ENCODE measurements at regions not wholly inside any gene's neighbourhood (a gene's known extent, or its start where the extent isn't known, plus 50 kb on each side); places are given as distances from the start of the nearest gene placed in this dataset.

DNA sequence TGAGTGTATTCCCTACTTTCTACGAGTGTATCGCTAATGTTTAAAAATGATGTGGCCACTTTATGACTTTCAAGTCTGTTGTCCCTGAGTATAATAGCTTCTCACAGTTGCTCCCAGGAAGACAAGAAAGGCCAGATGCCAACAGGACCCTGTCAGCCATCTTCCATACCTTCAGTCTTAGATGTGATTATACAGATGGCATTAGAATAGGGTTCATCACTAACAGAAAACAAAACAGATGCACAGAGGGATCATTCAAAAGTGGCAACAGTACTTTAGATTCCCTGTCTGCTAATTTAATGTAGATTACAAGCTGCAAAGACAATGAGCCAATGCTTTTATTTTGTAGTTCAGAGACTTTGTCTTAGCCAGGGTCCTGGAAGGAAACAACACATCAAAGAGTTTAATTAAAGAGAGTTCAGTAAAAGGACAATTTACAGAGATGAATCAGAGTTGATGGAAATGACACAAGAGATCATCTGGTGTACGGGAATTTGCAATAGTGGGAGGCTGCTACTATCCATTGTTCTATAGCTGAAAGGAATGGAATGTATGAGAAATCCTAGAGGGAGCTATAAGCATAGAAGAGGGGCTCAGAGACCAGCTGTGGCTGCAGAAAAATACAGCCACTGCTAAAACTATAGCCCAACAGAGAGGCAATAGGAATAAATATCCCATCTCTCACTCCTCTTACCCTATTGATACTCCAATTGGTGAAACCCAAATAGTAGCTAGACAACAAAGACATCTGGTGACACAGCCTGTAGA is 393.7 kb upstream of the SMC2 start:
- Histone ChIP-seq H3K27me3 (ENCODE audit: control insufficient read depth in 5 of 5, insufficient read depth in 4 of 5, low read length in 5 of 5) (no peaks in the 10 kb centered on the region), H3K27ac (ENCODE audit: low read depth, low read length) (no peak overlapping the region), H3K4me1 (ENCODE audit: control insufficient read depth in 5 of 5, insufficient read depth in 5 of 5, low read length in 5 of 5) (no peaks in the 10 kb centered on the region), H3K4me3 (ENCODE audit: low read depth in 1 of 5, low read length in 5 of 5) (no peak overlapping the region), H3K36me3 (ENCODE audit: control insufficient read depth in 5 of 5, insufficient read depth in 5 of 5, low read length in 5 of 5) (no peaks in the 10 kb centered on the region), H3K9ac (ENCODE audit: low read length in 5 of 5) (no peak overlapping the region), H3K9me3 (ENCODE audit: control insufficient read depth in 5 of 5, low read length in 5 of 5) (no peaks in the 10 kb centered on the region)

DNA sequence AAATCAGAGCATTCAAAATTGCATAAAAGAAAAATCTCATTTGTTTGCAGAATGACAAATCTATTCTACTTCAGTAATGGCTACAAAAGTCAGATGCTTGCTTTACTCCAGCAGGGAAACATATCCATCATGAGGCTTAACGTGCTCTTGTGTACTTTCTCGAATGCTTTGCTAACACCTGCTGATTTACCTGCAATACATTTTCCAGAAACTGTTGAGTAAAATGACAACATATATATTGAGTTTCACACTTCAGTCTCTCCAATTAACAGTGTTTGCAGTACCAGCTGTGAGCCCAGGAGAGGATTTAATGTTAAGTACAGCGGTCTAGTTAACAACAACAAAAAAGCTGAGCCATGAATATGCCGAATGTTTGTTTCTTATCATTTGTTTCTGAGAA is 391.5 kb upstream of the SMC2 start:
- no peak overlapping the region for H3K9ac ChIP-seq (ENCODE audit: low read length in 5 of 5)
- H3K4me3 ChIP-seq (ENCODE audit: low read depth in 1 of 5, low read length in 5 of 5) = no peak overlapping the region
- no peaks in the 10 kb centered on the region for H3K36me3 ChIP-seq (ENCODE audit: control insufficient read depth in 5 of 5, insufficient read depth in 5 of 5, low read length in 5 of 5)
- H3K4me1 ChIP-seq (ENCODE audit: control insufficient read depth in 5 of 5, insufficient read depth in 5 of 5, low read length in 5 of 5) = no peaks in the 10 kb centered on the region
- no peaks in the 10 kb centered on the region for H3K27me3 ChIP-seq (ENCODE audit: control insufficient read depth in 5 of 5, insufficient read depth in 4 of 5, low read length in 5 of 5)
- H3K27ac ChIP-seq (ENCODE audit: low read depth, low read length) = no peak overlapping the region
- H3K9me3 ChIP-seq (ENCODE audit: control insufficient read depth in 5 of 5, low read length in 5 of 5) = no peaks in the 10 kb centered on the region

DNA sequence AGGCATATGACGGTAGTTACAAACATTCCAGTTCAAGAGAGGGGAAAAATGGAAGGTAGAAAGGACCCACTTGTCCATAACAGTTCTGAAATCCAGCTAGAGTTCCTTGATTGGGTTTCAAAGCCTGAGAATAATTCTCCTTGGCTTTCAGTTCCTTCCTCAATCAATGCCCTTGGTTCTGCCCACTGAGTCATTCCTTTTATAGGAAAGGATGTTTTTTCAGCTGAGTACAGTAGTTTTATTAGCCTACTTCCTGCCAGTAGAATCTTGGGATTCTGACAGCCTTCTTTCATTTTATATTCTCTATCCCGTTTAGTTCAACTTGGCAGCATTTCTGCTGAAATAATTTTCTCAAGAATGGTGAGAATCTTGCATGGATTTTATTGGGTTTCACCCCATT is 386.9 kb upstream of the SMC2 start:
- Histone ChIP-seq H3K4me1 (ENCODE audit: control insufficient read depth in 5 of 5, insufficient read depth in 5 of 5, low read length in 5 of 5) (no peaks in the 10 kb centered on the region), H3K36me3 (ENCODE audit: control insufficient read depth in 5 of 5, insufficient read depth in 5 of 5, low read length in 5 of 5) (no peaks in the 10 kb centered on the region), H3K4me3 (ENCODE audit: low read depth in 1 of 5, low read length in 5 of 5) (no peak overlapping the region)

DNA sequence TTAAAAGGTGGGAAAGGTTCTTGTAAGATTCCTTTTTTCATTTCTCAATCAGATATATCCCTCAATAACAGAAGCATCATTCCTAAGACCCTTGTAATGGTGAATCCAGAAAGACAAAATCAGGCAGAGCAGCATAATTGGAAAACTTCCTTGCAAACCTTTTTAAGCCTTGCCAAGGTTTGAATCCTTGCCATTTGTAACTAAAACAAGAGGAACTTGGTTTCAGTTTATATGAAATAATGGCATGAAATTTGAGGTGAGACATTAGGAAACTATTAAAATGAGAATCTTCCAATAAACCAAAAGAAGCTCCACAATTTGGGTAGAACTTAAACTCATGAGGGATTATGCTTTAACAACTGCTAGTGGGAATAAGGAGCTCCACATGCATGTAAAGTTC is 384.7 kb upstream of the SMC2 start:
- Histone ChIP-seq H3K4me1 (ENCODE audit: control insufficient read depth in 5 of 5, insufficient read depth in 5 of 5, low read length in 5 of 5) (no peaks in the 10 kb centered on the region), H3K9ac (ENCODE audit: low read length in 5 of 5) (no peak overlapping the region), H3K36me3 (ENCODE audit: control insufficient read depth in 5 of 5, insufficient read depth in 5 of 5, low read length in 5 of 5) (no peaks in the 10 kb centered on the region), H3K27ac (ENCODE audit: low read depth, low read length) (no peak overlapping the region), H3K9me3 (ENCODE audit: control insufficient read depth in 5 of 5, low read length in 5 of 5) (peaks cover 0 to 6% (median 4%) of the 10 kb centered on the region in 5 donors), H3K27me3 (ENCODE audit: control insufficient read depth in 5 of 5, insufficient read depth in 4 of 5, low read length in 5 of 5) (no peaks in the 10 kb centered on the region), H3K4me3 (ENCODE audit: low read depth in 1 of 5, low read length in 5 of 5) (no peak overlapping the region)

More for the DNA sequence above, 386.9 kb upstream of the SMC2 start:
- Histone ChIP-seq H3K27me3 (ENCODE audit: control insufficient read depth in 5 of 5, insufficient read depth in 4 of 5, low read length in 5 of 5) (no peaks in the 10 kb centered on the region), H3K27ac (ENCODE audit: low read depth, low read length) (no peak overlapping the region), H3K9ac (ENCODE audit: low read length in 5 of 5) (no peak overlapping the region), H3K9me3 (ENCODE audit: control insufficient read depth in 5 of 5, low read length in 5 of 5) (peaks cover 0 to 4% (median 3%) of the 10 kb centered on the region in 5 donors)

DNA sequence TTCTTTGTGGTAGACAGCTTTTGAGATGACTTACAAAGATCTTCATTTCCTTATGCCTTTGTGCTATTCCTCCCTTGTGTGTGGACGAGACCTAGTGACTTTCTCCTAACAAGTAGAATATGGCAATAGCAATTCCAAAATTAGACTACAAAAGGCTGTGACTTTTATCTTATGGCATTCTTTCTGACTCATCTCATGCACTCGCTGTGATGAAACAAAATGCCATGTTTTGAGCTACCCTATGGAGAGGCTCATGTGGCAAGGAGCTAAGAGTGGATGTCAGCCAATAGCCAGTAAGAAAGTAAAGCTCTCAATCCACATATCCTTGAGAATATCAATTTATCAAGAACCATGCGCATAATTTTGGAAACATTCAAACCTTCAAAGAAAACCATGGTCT is 380.5 kb upstream of the SMC2 start:
- Histone ChIP-seq H3K9ac (ENCODE audit: low read length in 5 of 5) (no peak overlapping the region), H3K4me1 (ENCODE audit: control insufficient read depth in 5 of 5, insufficient read depth in 5 of 5, low read length in 5 of 5) (no peaks in the 10 kb centered on the region), H3K27ac (ENCODE audit: low read depth, low read length) (no peak overlapping the region), H3K27me3 (ENCODE audit: control insufficient read depth in 5 of 5, insufficient read depth in 4 of 5, low read length in 5 of 5) (no peaks in the 10 kb centered on the region), H3K36me3 (ENCODE audit: control insufficient read depth in 5 of 5, insufficient read depth in 5 of 5, low read length in 5 of 5) (no peaks in the 10 kb centered on the region), H3K4me3 (ENCODE audit: low read depth in 1 of 5, low read length in 5 of 5) (no peak overlapping the region), H3K9me3 (ENCODE audit: control insufficient read depth in 5 of 5, low read length in 5 of 5) (peaks cover 0 to 13% (median 4%) of the 10 kb centered on the region in 5 donors)

DNA sequence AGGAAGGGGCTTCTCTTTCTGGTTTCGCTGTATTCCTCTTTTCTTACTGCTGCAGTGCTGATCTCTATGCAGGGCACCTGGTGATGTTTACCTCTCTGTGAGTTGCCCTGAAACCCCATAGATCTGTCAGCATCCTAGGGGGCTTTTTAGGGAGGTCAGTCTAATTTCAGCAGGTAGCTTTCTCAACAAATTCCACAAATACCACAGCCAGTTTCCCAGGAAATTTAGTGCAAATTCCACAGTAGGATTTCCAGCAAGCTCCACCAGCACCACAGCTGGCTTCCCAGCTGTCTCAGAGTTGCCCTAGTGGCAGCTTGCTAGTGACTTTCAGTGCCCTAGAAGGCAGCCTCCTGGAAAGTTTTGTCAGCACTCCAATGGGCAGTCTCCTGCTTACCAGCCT is 379.1 kb upstream of the SMC2 start:
- Histone ChIP-seq H3K36me3 (ENCODE audit: control insufficient read depth in 5 of 5, insufficient read depth in 5 of 5, low read length in 5 of 5) (no peaks in the 10 kb centered on the region), H3K9me3 (ENCODE audit: control insufficient read depth in 5 of 5, low read length in 5 of 5) (peaks cover 0 to 13% (median 4%) of the 10 kb centered on the region in 5 donors), H3K27ac (ENCODE audit: low read depth, low read length) (no peak overlapping the region), H3K4me1 (ENCODE audit: control insufficient read depth in 5 of 5, insufficient read depth in 5 of 5, low read length in 5 of 5) (no peaks in the 10 kb centered on the region), H3K27me3 (ENCODE audit: control insufficient read depth in 5 of 5, insufficient read depth in 4 of 5, low read length in 5 of 5) (no peaks in the 10 kb centered on the region), H3K4me3 (ENCODE audit: low read depth in 1 of 5, low read length in 5 of 5) (no peak overlapping the region), H3K9ac (ENCODE audit: low read length in 5 of 5) (no peak overlapping the region)

DNA sequence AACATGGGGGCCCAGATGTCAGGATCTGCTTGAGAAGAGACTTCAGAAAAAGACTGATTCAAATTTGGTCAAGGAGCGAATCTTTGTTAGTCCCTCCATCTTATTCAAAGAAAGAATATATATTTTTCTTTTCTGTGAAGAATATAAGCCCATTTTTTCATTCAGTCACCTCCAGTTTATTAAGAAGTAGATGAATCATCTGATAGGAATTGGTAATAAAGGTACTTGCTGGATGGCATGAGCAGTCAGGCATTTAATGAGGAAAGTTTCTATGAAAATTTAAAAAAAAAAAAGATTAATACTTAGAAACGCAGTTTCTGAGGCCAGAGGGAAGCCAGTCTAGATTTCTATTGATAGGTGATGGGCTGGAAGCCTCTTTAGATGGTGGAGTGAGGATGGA is 373.1 kb upstream of the SMC2 start:
- no peaks in the 10 kb centered on the region for H3K27me3 ChIP-seq (ENCODE audit: control insufficient read depth in 5 of 5, insufficient read depth in 4 of 5, low read length in 5 of 5)
- no peak overlapping the region for H3K27ac ChIP-seq (ENCODE audit: low read depth, low read length)
- H3K4me3 ChIP-seq (ENCODE audit: low read depth in 1 of 5, low read length in 5 of 5) = no peak overlapping the region
- no peaks in the 10 kb centered on the region for H3K36me3 ChIP-seq (ENCODE audit: control insufficient read depth in 5 of 5, insufficient read depth in 5 of 5, low read length in 5 of 5)
- no peak overlapping the region for H3K9ac ChIP-seq (ENCODE audit: low read length in 5 of 5)
- H3K4me1 ChIP-seq (ENCODE audit: control insufficient read depth in 5 of 5, insufficient read depth in 5 of 5, low read length in 5 of 5) = no peaks in the 10 kb centered on the region
- H3K9me3 ChIP-seq (ENCODE audit: control insufficient read depth in 5 of 5, low read length in 5 of 5) = no peaks in the 10 kb centered on the region

DNA sequence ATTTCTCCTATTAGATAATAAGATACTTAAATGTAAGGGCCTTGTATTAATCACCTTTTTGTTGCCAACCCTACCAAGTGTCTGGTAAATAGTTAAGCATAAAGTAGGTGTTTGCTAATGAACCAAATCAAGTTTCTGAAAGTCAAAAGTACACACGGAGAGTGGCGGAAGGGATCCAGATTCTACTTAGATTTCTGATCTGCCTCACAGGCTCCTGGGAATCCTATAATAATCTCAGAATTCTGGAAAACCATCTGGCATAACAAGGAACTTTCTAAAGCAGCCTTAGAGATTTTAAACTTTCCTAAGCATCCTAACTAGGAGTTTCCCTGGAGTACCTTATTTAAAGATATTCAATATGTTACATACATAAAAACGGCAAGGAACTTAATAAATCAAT is 363.2 kb upstream of the SMC2 start:
- H3K27me3 ChIP-seq (ENCODE audit: control insufficient read depth in 5 of 5, insufficient read depth in 4 of 5, low read length in 5 of 5) = no peaks in the 10 kb centered on the region
- H3K9me3 ChIP-seq (ENCODE audit: control insufficient read depth in 5 of 5, low read length in 5 of 5) = no peaks in the 10 kb centered on the region
- no peaks in the 10 kb centered on the region for H3K4me1 ChIP-seq (ENCODE audit: control insufficient read depth in 5 of 5, insufficient read depth in 5 of 5, low read length in 5 of 5)
- H3K4me3 ChIP-seq (ENCODE audit: low read depth in 1 of 5, low read length in 5 of 5) = no peak overlapping the region
- no peaks in the 10 kb centered on the region for H3K36me3 ChIP-seq (ENCODE audit: control insufficient read depth in 5 of 5, insufficient read depth in 5 of 5, low read length in 5 of 5)
- no peak overlapping the region for H3K27ac ChIP-seq (ENCODE audit: low read depth, low read length)
- no peak overlapping the region for H3K9ac ChIP-seq (ENCODE audit: low read length in 5 of 5)

DNA sequence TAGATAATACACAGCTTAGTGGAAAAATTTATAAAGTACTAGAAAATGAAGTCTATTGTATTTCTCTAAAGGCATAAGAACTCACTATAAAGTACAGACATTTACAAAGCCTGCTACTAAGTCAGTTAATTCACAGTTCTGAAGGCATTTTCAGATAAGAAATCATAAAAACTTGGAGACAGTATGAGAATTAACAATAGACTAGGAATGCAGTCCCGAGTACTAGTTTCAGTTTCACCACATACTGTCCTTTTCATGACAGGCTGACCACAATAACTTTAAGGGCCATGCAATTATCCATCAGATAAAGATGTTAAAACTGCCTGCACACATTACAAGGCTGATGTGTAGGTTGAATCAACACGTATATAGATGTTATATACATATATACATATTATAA is 362.6 kb upstream of the SMC2 start:
- H3K36me3 ChIP-seq (ENCODE audit: control insufficient read depth in 5 of 5, insufficient read depth in 5 of 5, low read length in 5 of 5) = no peaks in the 10 kb centered on the region
- H3K4me1 ChIP-seq (ENCODE audit: control insufficient read depth in 5 of 5, insufficient read depth in 5 of 5, low read length in 5 of 5) = no peaks in the 10 kb centered on the region
- H3K27ac ChIP-seq (ENCODE audit: low read depth, low read length) = no peak overlapping the region
- H3K9me3 ChIP-seq (ENCODE audit: control insufficient read depth in 5 of 5, low read length in 5 of 5) = no peaks in the 10 kb centered on the region
- H3K27me3 ChIP-seq (ENCODE audit: control insufficient read depth in 5 of 5, insufficient read depth in 4 of 5, low read length in 5 of 5) = no peaks in the 10 kb centered on the region
- no peak overlapping the region for H3K4me3 ChIP-seq (ENCODE audit: low read depth in 1 of 5, low read length in 5 of 5)
- no peak overlapping the region for H3K9ac ChIP-seq (ENCODE audit: low read length in 5 of 5)

DNA sequence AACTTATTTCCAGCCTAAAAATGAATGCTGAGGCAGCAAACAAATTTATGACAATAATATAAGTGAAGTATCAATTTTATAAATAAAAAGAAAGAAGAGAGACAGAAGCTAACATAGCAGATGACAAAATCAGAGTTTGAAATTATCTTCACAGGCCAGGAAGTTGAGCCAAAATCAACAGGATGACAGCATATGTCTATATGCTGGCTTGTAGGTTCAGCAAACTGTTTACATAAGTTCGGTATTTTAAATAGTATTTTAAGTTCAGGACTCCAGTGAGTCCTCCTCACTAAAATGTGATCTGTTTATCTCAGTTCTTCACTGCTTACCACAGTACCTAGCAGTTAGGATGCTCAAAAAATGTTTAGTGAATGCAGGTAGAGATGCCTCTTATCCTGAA is 359.6 kb upstream of the SMC2 start:
- H3K27ac ChIP-seq (ENCODE audit: low read depth, low read length) = no peak overlapping the region
- no peaks in the 10 kb centered on the region for H3K9me3 ChIP-seq (ENCODE audit: control insufficient read depth in 5 of 5, low read length in 5 of 5)
- no peaks in the 10 kb centered on the region for H3K36me3 ChIP-seq (ENCODE audit: control insufficient read depth in 5 of 5, insufficient read depth in 5 of 5, low read length in 5 of 5)
- H3K4me3 ChIP-seq (ENCODE audit: low read depth in 1 of 5, low read length in 5 of 5) = no peak overlapping the region
- no peak overlapping the region for H3K9ac ChIP-seq (ENCODE audit: low read length in 5 of 5)
- H3K4me1 ChIP-seq (ENCODE audit: control insufficient read depth in 5 of 5, insufficient read depth in 5 of 5, low read length in 5 of 5) = no peaks in the 10 kb centered on the region
- no peaks in the 10 kb centered on the region for H3K27me3 ChIP-seq (ENCODE audit: control insufficient read depth in 5 of 5, insufficient read depth in 4 of 5, low read length in 5 of 5)

Data from subcutaneous abdominal adipose tissue (tissue), 5 donors.